ENCODE measurements at regions not wholly inside any gene's neighbourhood (a gene's known extent, or its start where the extent isn't known, plus 50 kb on each side); places are given as distances from the start of the nearest gene placed in this dataset.

- no peak for TF ChIP-seq ETS1 (IDR thresholded peaks at IDR 0.05)
- no peak for TF ChIP-seq JUNB (IDR thresholded peaks at IDR 0.05; ENCODE audit: unreplicated experiment)
Observed at GRCh38 chr18:5732318-5732717, 163.0 kb downstream of the TMEM200C start (continued).

GRCh38 chr18:5729983-5730699 is 165.2 kb downstream of the TMEM200C start:
- no peak overlapping the region for H3K4me2 ChIP-seq
- Mint-ChIP-seq H3K27ac (no peak overlapping the region), H3K36me3 (ENCODE audit: low read depth) (no peaks in the 10 kb centered on the region), H3K27me3 (ENCODE audit: insufficient read depth, low read depth, poor library complexity) (peaks cover 3% of the 10 kb centered on the region), H3K4me1 (peaks cover 14% of the 10 kb centered on the region; the same call in 2 of the 3 replicates), H3K4me3 (no peak overlapping the region), H3K9me3 (no peaks in the 10 kb centered on the region; the same call in 1 of the 3 replicates)
- no peaks in the 10 kb centered on the region for H3F3A ChIP-seq (replicated peaks; ENCODE audit: low read depth)
- DNase-seq (ENCODE audit: low spot score) = no peak
- no peak overlapping the region for H3K27ac ChIP-seq (ENCODE audit: low read depth)
- peaks cover 6% of the 10 kb centered on the region; the same call in 1 of the 2 replicates for H3K9me2 ChIP-seq (ENCODE audit: insufficient read depth)
- no peaks in the 10 kb centered on the region for H4K20me1 ChIP-seq (replicated peaks; ENCODE audit: insufficient read depth)
- H3K79me2 ChIP-seq (replicated peaks; ENCODE audit: insufficient read depth) = no peaks in the 10 kb centered on the region
- H3K36me3 ChIP-seq (ENCODE audit: insufficient read depth) = no peaks in the 10 kb centered on the region
- no peak for TF ChIP-seq ZNF114 (CRISPR knock-in tag; IDR thresholded peaks at IDR 0.05)
- no peaks in the 10 kb centered on the region for H3K4me1 ChIP-seq (ENCODE audit: insufficient read depth)
- no peak overlapping the region for H3K4me3 ChIP-seq
- H2AFZ ChIP-seq = no peak overlapping the region
- no peak for ATAC-seq
- H3K27me3 ChIP-seq (ENCODE audit: insufficient read depth) = no peaks in the 10 kb centered on the region

- no peaks in the 10 kb centered on the region for H3K27me3 ChIP-seq (ENCODE audit: insufficient read depth)
- ATAC-seq (no peak), DNase-seq (ENCODE audit: low spot score) (no peak)
- H3K27ac ChIP-seq (ENCODE audit: low read depth) = no peak overlapping the region
- H3K9me2 ChIP-seq (ENCODE audit: insufficient read depth) = peaks cover 6% of the 10 kb centered on the region; the same call in 1 of the 2 replicates
- no peak overlapping the region for H3K4me3 ChIP-seq
- no peak overlapping the region for H3K4me3 Mint-ChIP-seq
- H3K4me1 ChIP-seq (ENCODE audit: insufficient read depth) = no peaks in the 10 kb centered on the region
- no peaks in the 10 kb centered on the region for H4K20me1 ChIP-seq (replicated peaks; ENCODE audit: insufficient read depth)
- no peaks in the 10 kb centered on the region for H3K79me2 ChIP-seq (replicated peaks; ENCODE audit: insufficient read depth)
- H3K36me3 ChIP-seq (ENCODE audit: insufficient read depth) = no peaks in the 10 kb centered on the region
- peaks cover 14% of the 10 kb centered on the region; the same call in 2 of the 3 replicates for H3K4me1 Mint-ChIP-seq
- H3K27ac Mint-ChIP-seq = no peak overlapping the region
- no peaks in the 10 kb centered on the region for H3F3A ChIP-seq (replicated peaks; ENCODE audit: low read depth)
- H3K27me3 Mint-ChIP-seq (ENCODE audit: insufficient read depth, low read depth, poor library complexity) = peaks cover 3% of the 10 kb centered on the region
- no peak for TF ChIP-seq STAT1 (IDR thresholded peaks at IDR 0.05; ENCODE audit: unreplicated experiment)
- TF ChIP-seq ZNF462 (CRISPR knock-in tag; IDR thresholded peaks at IDR 0.05) = no peak
- H3K9me3 Mint-ChIP-seq = no peaks in the 10 kb centered on the region; the same call in 1 of the 3 replicates
- H3K4me2 ChIP-seq = no peak overlapping the region
- no peak overlapping the region for H2AFZ ChIP-seq
- H3K36me3 Mint-ChIP-seq (ENCODE audit: low read depth) = no peaks in the 10 kb centered on the region
Observed at GRCh38 chr18:5728531-5728930, 166.8 kb downstream of the TMEM200C start.
